ENCODE measurements at regions not wholly inside any gene's neighbourhood (a gene's known extent, or its start where the extent isn't known, plus 50 kb on each side); places are given as distances from the start of the nearest gene placed in this dataset.
"Not testable (repeated sequence)": the region's sequence is repeated elsewhere in the genome, so short reads cannot be mapped to it uniquely, and the experiment has no call there.

GRCh38 chr20:7775072-7775471 is 165.2 kb downstream of the HAO1 start:
- Histone ChIP-seq H3K9me3 (ENCODE audit: insufficient read depth, low read depth, low read length) (peaks cover 28% of the 10 kb centered on the region), H3K27ac (ENCODE audit: low read depth, low read length) (no peak overlapping the region)
- 89% methylated on average over 2 of the region's 2 CpGs for WGBS

GRCh38 chr20:7776148-7776547 is 164.1 kb downstream of the HAO1 start:
- no peaks in the 10 kb centered on the region for H3K4me1 ChIP-seq (ENCODE audit: insufficient read depth, low read length)
- H3K9ac ChIP-seq (ENCODE audit: low read depth, low read length) = no peak overlapping the region
- H3K4me3 ChIP-seq (ENCODE audit: low read length) = no peak overlapping the region
- WGBS = 89% methylated on average over 2 of the region's 2 CpGs
- no peaks in the 10 kb centered on the region for H3K27me3 ChIP-seq (ENCODE audit: insufficient read depth, low read length)
- peaks cover 28% of the 10 kb centered on the region for H3K9me3 ChIP-seq (ENCODE audit: insufficient read depth, low read depth, low read length)
- no peak overlapping the region for H3K27ac ChIP-seq (ENCODE audit: low read depth, low read length)
- no peaks in the 10 kb centered on the region for H3K36me3 ChIP-seq (ENCODE audit: insufficient read depth, low read length)

More at GRCh38 chr20:7775072-7775471, 165.2 kb downstream of the HAO1 start:
- H3K4me3 ChIP-seq (ENCODE audit: low read length) = no peak overlapping the region
- H3K9ac ChIP-seq (ENCODE audit: low read depth, low read length) = no peak overlapping the region
- no peaks in the 10 kb centered on the region for H3K36me3 ChIP-seq (ENCODE audit: insufficient read depth, low read length)
- no peaks in the 10 kb centered on the region for H3K27me3 ChIP-seq (ENCODE audit: insufficient read depth, low read length)
- H3K4me1 ChIP-seq (ENCODE audit: insufficient read depth, low read length) = no peaks in the 10 kb centered on the region

GRCh38 chr20:7790189-7790588 is 150.1 kb downstream of the HAO1 start:
- WGBS = 96% methylated on average over 2 of the region's 2 CpGs
- Histone ChIP-seq H3K27ac (ENCODE audit: low read depth, low read length) (no peak overlapping the region), H3K9ac (ENCODE audit: low read depth, low read length) (no peak overlapping the region), H3K9me3 (ENCODE audit: insufficient read depth, low read depth, low read length) (no peaks in the 10 kb centered on the region), H3K4me1 (ENCODE audit: insufficient read depth, low read length) (no peaks in the 10 kb centered on the region), H3K4me3 (ENCODE audit: low read length) (no peak overlapping the region), H3K27me3 (ENCODE audit: insufficient read depth, low read length) (no peaks in the 10 kb centered on the region), H3K36me3 (ENCODE audit: insufficient read depth, low read length) (no peaks in the 10 kb centered on the region)

- Histone ChIP-seq H3K4me3 (ENCODE audit: low read length) (no peak overlapping the region), H3K27me3 (ENCODE audit: insufficient read depth, low read length) (no peaks in the 10 kb centered on the region), H3K4me1 (ENCODE audit: insufficient read depth, low read length) (no peaks in the 10 kb centered on the region), H3K27ac (ENCODE audit: low read depth, low read length) (no peak overlapping the region), H3K9ac (ENCODE audit: low read depth, low read length) (no peak overlapping the region), H3K36me3 (ENCODE audit: insufficient read depth, low read length) (no peaks in the 10 kb centered on the region), H3K9me3 (ENCODE audit: insufficient read depth, low read depth, low read length) (no peaks in the 10 kb centered on the region)
- WGBS = 92% methylated on average over 4 of the region's 4 CpGs
Observed at GRCh38 chr20:7792150-7792869, 147.9 kb downstream of the HAO1 start.

- no peak overlapping the region for H3K9ac ChIP-seq (ENCODE audit: low read depth, low read length)
- H3K4me1 ChIP-seq (ENCODE audit: insufficient read depth, low read length) = no peaks in the 10 kb centered on the region
- no peaks in the 10 kb centered on the region for H3K36me3 ChIP-seq (ENCODE audit: insufficient read depth, low read length)
- no peak overlapping the region for H3K27ac ChIP-seq (ENCODE audit: low read depth, low read length)
- no peak overlapping the region for H3K4me3 ChIP-seq (ENCODE audit: low read length)
- H3K27me3 ChIP-seq (ENCODE audit: insufficient read depth, low read length) = no peaks in the 10 kb centered on the region
- 0 out of 2 replicates have a peak, but pooled peaks cover 3% of the 10 kb centered on the region for H3K9me3 ChIP-seq (ENCODE audit: insufficient read depth, low read depth, low read length)
Observed at GRCh38 chr20:7798176-7798575, 142.1 kb downstream of the HAO1 start.

GRCh38 chr20:7799862-7800261 is 140.4 kb downstream of the HAO1 start:
- 83% methylated on average over 1 of the region's 1 CpG for WGBS
- no peak overlapping the region for H3K27ac ChIP-seq (ENCODE audit: low read depth, low read length)
- H3K4me3 ChIP-seq (ENCODE audit: low read length) = no peak overlapping the region
- H3K4me1 ChIP-seq (ENCODE audit: insufficient read depth, low read length) = no peaks in the 10 kb centered on the region
- no peaks in the 10 kb centered on the region for H3K36me3 ChIP-seq (ENCODE audit: insufficient read depth, low read length)
- no peak overlapping the region for H3K9ac ChIP-seq (ENCODE audit: low read depth, low read length)
- H3K27me3 ChIP-seq (ENCODE audit: insufficient read depth, low read length) = no peaks in the 10 kb centered on the region
- H3K9me3 ChIP-seq (ENCODE audit: insufficient read depth, low read depth, low read length) = 0 out of 2 replicates have a peak, but pooled peaks cover 3% of the 10 kb centered on the region

- not testable (repeated sequence) for H3K27ac ChIP-seq (ENCODE audit: low read depth, low read length); H3K36me3 ChIP-seq (ENCODE audit: insufficient read depth, low read length); H3K27me3 ChIP-seq (ENCODE audit: insufficient read depth, low read length); H3K4me3 ChIP-seq (ENCODE audit: low read length); H3K9me3 ChIP-seq (ENCODE audit: insufficient read depth, low read depth, low read length); H3K4me1 ChIP-seq (ENCODE audit: insufficient read depth, low read length); H3K9ac ChIP-seq (ENCODE audit: low read depth, low read length)
- 97% methylated on average over 52 of the region's 52 CpGs for WGBS
Observed at GRCh38 chr20:7803411-7804151, 136.7 kb downstream of the HAO1 start.

GRCh38 chr20:7806831-7807230 is 133.4 kb downstream of the HAO1 start:
- Histone ChIP-seq H3K36me3 (ENCODE audit: insufficient read depth, low read length) (no peaks in the 10 kb centered on the region), H3K4me1 (ENCODE audit: insufficient read depth, low read length) (no peaks in the 10 kb centered on the region), H3K9ac (ENCODE audit: low read depth, low read length) (no peak overlapping the region), H3K27ac (ENCODE audit: low read depth, low read length) (no peak overlapping the region), H3K27me3 (ENCODE audit: insufficient read depth, low read length) (no peaks in the 10 kb centered on the region), H3K9me3 (ENCODE audit: insufficient read depth, low read depth, low read length) (peaks cover 9% of the 10 kb centered on the region; the same call in 1 of the 2 replicates), H3K4me3 (ENCODE audit: low read length) (no peak overlapping the region)
- 84% methylated on average over 4 of the region's 4 CpGs for WGBS

- Histone ChIP-seq H3K36me3 (ENCODE audit: insufficient read depth, low read length) (no peaks in the 10 kb centered on the region), H3K27me3 (ENCODE audit: insufficient read depth, low read length) (no peaks in the 10 kb centered on the region), H3K4me3 (ENCODE audit: low read length) (no peak overlapping the region), H3K9me3 (ENCODE audit: insufficient read depth, low read depth, low read length) (no peaks in the 10 kb centered on the region), H3K4me1 (ENCODE audit: insufficient read depth, low read length) (no peaks in the 10 kb centered on the region), H3K9ac (ENCODE audit: low read depth, low read length) (no peak overlapping the region), H3K27ac (ENCODE audit: low read depth, low read length) (no peak overlapping the region)
- no CpG with 5 or more reads among the region's 1 CpG for WGBS
Observed at GRCh38 chr20:7817286-7817685, 123.0 kb downstream of the HAO1 start.

- Histone ChIP-seq H3K36me3 (ENCODE audit: insufficient read depth, low read length) (no peaks in the 10 kb centered on the region), H3K9ac (ENCODE audit: low read depth, low read length) (no peak overlapping the region)
- WGBS = no CpG with 5 or more reads among the region's 1 CpG
Observed at GRCh38 chr20:7818477-7818876, 121.8 kb downstream of the HAO1 start.

GRCh38 chr20:7820897-7821296 is 119.4 kb downstream of the HAO1 start:
- Histone ChIP-seq H3K9ac (ENCODE audit: low read depth, low read length) (no peak overlapping the region), H3K36me3 (ENCODE audit: insufficient read depth, low read length) (no peaks in the 10 kb centered on the region), H3K9me3 (ENCODE audit: insufficient read depth, low read depth, low read length) (peaks cover 7% of the 10 kb centered on the region; the same call in 1 of the 2 replicates), H3K27me3 (ENCODE audit: insufficient read depth, low read length) (no peaks in the 10 kb centered on the region), H3K4me3 (ENCODE audit: low read length) (no peak overlapping the region), H3K4me1 (ENCODE audit: insufficient read depth, low read length) (no peaks in the 10 kb centered on the region), H3K27ac (ENCODE audit: low read depth, low read length) (no peak overlapping the region)
- 97% methylated on average over 4 of the region's 4 CpGs for WGBS

More at GRCh38 chr20:7818477-7818876, 121.8 kb downstream of the HAO1 start:
- Histone ChIP-seq H3K4me1 (ENCODE audit: insufficient read depth, low read length) (no peaks in the 10 kb centered on the region), H3K27me3 (ENCODE audit: insufficient read depth, low read length) (no peaks in the 10 kb centered on the region), H3K27ac (ENCODE audit: low read depth, low read length) (no peak overlapping the region), H3K9me3 (ENCODE audit: insufficient read depth, low read depth, low read length) (peaks cover 7% of the 10 kb centered on the region; the same call in 1 of the 2 replicates), H3K4me3 (ENCODE audit: low read length) (no peak overlapping the region)

All from HUES64 (cell line).